IMR-90 (cell line): ENCODE measurements at regions not wholly inside any gene's neighbourhood (a gene's known extent, or its start where the extent isn't known, plus 50 kb on each side); places are given as distances from the start of the nearest gene placed in this dataset.

Source experiments
- ATAC-seq: fragments of 200-7000 bp; cut with Tn5 transposase; 2 replicates; pipeline ENCODE4 v1.9.1; 2020; ENCODE audit warnings: low read depth, mild to moderate bottlenecking, moderate library complexity
- BruUV-seq: library from RNA; stranded (reverse); fragments of 400-500 nt; replicated peaks from 2 replicates; lab custom pipeline; 2021; lab: Mats Ljungman, UMichigan
- CTCF ChIA-PET: fragments of 300-600 bp; formaldehyde crosslinking; extraction: SDS; loops from one replicate; lab custom pipeline; 2021; ENCODE audit warnings: antibody characterized with exemption; lab: Yijun Ruan, JAX
- POLR2A ChIA-PET: fragments of 300-600 bp; sonication (Branson Sonifier 250); formaldehyde crosslinking; loops from one replicate; lab custom pipeline; 2022; ENCODE audit warnings: antibody characterized with exemption; ENCODE audit not compliant: unreplicated experiment; lab: Charles Lee
- DNase-seq: peaks from one replicate; pipeline ENCODE4 v3.0.0; 2013
- H2AFZ ChIP-seq: replicated peaks from 2 replicates; pipeline ENCODE3; 2013; ENCODE audit warnings: low read length, mild to moderate bottlenecking; ENCODE audit not compliant: poor library complexity
- H2AK5ac ChIP-seq: 2 replicates; pipeline ENCODE4 v1.6.1; 2013; ENCODE audit warnings: low read depth, low read length, inconsistent platforms
- H2AK9ac ChIP-seq: replicated peaks from 2 replicates; pipeline ENCODE3; 2013; ENCODE audit warnings: mild to moderate bottlenecking, low read depth, low read length, moderate library complexity; ENCODE audit not compliant: poor library complexity
- H2BK120ac ChIP-seq: 2 replicates; pipeline ENCODE4 v1.6.1; 2013; ENCODE audit warnings: low read depth, low read length, inconsistent platforms
- H2BK15ac ChIP-seq: 3 replicates; pipeline ENCODE4 v1.6.1; 2013; ENCODE audit warnings: low read depth, low read length, inconsistent platforms
- H2BK20ac ChIP-seq: 2 replicates; pipeline ENCODE4 v1.6.1; 2013; ENCODE audit warnings: low read depth, mild to moderate bottlenecking, inconsistent platforms, low read length, moderate library complexity
- H2BK5ac ChIP-seq: 2 replicates; pipeline ENCODE4 v1.6.1; 2013; ENCODE audit warnings: mild to moderate bottlenecking, low read depth, low read length, inconsistent platforms; ENCODE audit not compliant: poor library complexity, severe bottlenecking
- H3K14ac ChIP-seq: replicated peaks from 2 replicates; pipeline ENCODE4 v1.6.1; 2013; ENCODE audit warnings: low read depth, low read length, inconsistent platforms
- H3K18ac ChIP-seq: 2 replicates; pipeline ENCODE4 v1.6.1; 2013; ENCODE audit warnings: low read depth, low read length, control low read depth
- H3K23ac ChIP-seq: 2 replicates; pipeline ENCODE4 v1.6.1; 2013; ENCODE audit warnings: low read depth, low read length, inconsistent platforms
- H3K27ac ChIP-seq: 2 replicates; pipeline ENCODE4 v1.5.1; 2013; ENCODE audit warnings: mild to moderate bottlenecking, control low read depth, low read length; ENCODE audit not compliant: insufficient read depth
- H3K27me3 ChIP-seq: 2 replicates; pipeline ENCODE4 v1.6.1; 2013; ENCODE audit warnings: low read length; ENCODE audit not compliant: control insufficient read depth, insufficient read depth
- H3K36me3 ChIP-seq: 2 replicates; pipeline ENCODE4 v1.6.1; 2013; ENCODE audit warnings: low read length, mixed read lengths; ENCODE audit not compliant: control insufficient read depth, insufficient read depth
- H3K4ac ChIP-seq: 2 replicates; pipeline ENCODE4 v1.6.1; 2013; ENCODE audit warnings: low read depth, low read length, inconsistent platforms
- H3K4me1 ChIP-seq: 2 replicates; pipeline ENCODE4 v1.6.1; 2013; ENCODE audit warnings: low read length, mixed read lengths; ENCODE audit not compliant: control insufficient read depth, insufficient read depth
- H3K4me2 ChIP-seq: 2 replicates; pipeline ENCODE4 v1.6.1; 2013; ENCODE audit warnings: low read depth, mild to moderate bottlenecking, control low read depth, low read length, moderate library complexity
- H3K4me3 ChIP-seq: 2 replicates; pipeline ENCODE4 v1.5.1; 2013; ENCODE audit warnings: low read depth, mild to moderate bottlenecking, control low read depth, low read length, moderate library complexity; ENCODE audit not compliant: insufficient read depth
- H3K56ac ChIP-seq: 2 replicates; pipeline ENCODE4 v1.6.1; 2013; ENCODE audit warnings: low read length, inconsistent platforms; ENCODE audit not compliant: insufficient read depth; ENCODE audit errors: extremely low read depth
- H3K79me1 ChIP-seq, 2 experiments: 2 replicates each; pipeline ENCODE4 v1.6.1; 2013; ENCODE audit warnings: low read length in 2 of 2, inconsistent platforms in 1 of 2, low read depth in 1 of 2
- H3K9ac ChIP-seq: 2 replicates; pipeline ENCODE4 v1.6.1; 2013; ENCODE audit warnings: low read depth, low read length, control low read depth
- H3K9me1 ChIP-seq: 2 replicates; pipeline ENCODE4 v1.6.1; 2013; ENCODE audit warnings: low read length, inconsistent platforms; ENCODE audit not compliant: insufficient read depth
- H3K9me3 ChIP-seq: 2 replicates; pipeline ENCODE4 v1.6.1; 2013; ENCODE audit warnings: low read length; ENCODE audit not compliant: control insufficient read depth, insufficient read depth
- H4K20me1 ChIP-seq: 2 replicates; pipeline ENCODE4 v1.6.1; 2013; ENCODE audit warnings: low read length, inconsistent platforms; ENCODE audit not compliant: insufficient read depth
- H4K5ac ChIP-seq: 2 replicates; pipeline ENCODE4 v1.6.1; 2013; ENCODE audit warnings: mild to moderate bottlenecking, low read depth, low read length, control low read depth
- H4K8ac ChIP-seq, 2 experiments: 2 replicates each; pipeline ENCODE4 v1.6.1; 2013; ENCODE audit warnings: low read depth in 2 of 2, low read length in 2 of 2, control low read depth in 1 of 2, inconsistent platforms in 1 of 2
- H4K91ac ChIP-seq: 2 replicates; pipeline ENCODE4 v1.6.1; 2013; ENCODE audit warnings: low read depth, low read length, inconsistent platforms; ENCODE audit not compliant: insufficient read depth
- BHLHE40 ChIP-seq: fragments of 150-350 bp; IDR thresholded peaks from 2 replicates; pipeline ENCODE4 v1.6.1; 2016; ENCODE audit warnings: mild to moderate bottlenecking, low read depth, low read length
- CEBPB ChIP-seq: IDR thresholded peaks from 2 replicates; pipeline ENCODE4 v1.6.1; 2012; ENCODE audit warnings: low read depth, low read length, improper control_type of control experiment
- CHD1 ChIP-seq: IDR thresholded peaks from 2 replicates; pipeline ENCODE4 v1.6.1; 2012; ENCODE audit warnings: low read depth, low read length, improper control_type of control experiment
- FOS ChIP-seq: fragments of 150-350 bp; IDR thresholded peaks from 2 replicates; pipeline ENCODE4 v1.6.1; 2016; ENCODE audit warnings: low read depth, low read length
- MAFK ChIP-seq: IDR thresholded peaks from 2 replicates; pipeline ENCODE4 v1.6.1; 2012; ENCODE audit warnings: low read depth, low read length, improper control_type of control experiment
- MAZ ChIP-seq: IDR thresholded peaks from 2 replicates; pipeline ENCODE4 v1.6.1; 2012; ENCODE audit warnings: low read depth, mild to moderate bottlenecking, low read length, improper control_type of control experiment, moderate library complexity, borderline replicate concordance
- MXI1 ChIP-seq: IDR thresholded peaks from 2 replicates; pipeline ENCODE4 v1.6.1; 2012; ENCODE audit warnings: low read depth, mild to moderate bottlenecking, low read length, moderate library complexity, borderline replicate concordance
- NFE2L2 ChIP-seq: fragments of 150-350 bp; IDR thresholded peaks from 2 replicates; pipeline ENCODE4 v1.6.1; 2016; ENCODE audit warnings: low read depth, mild to moderate bottlenecking, low read length
- POLR2A ChIP-seq: IDR thresholded peaks from 2 replicates; pipeline ENCODE4 v1.6.1; 2012; ENCODE audit warnings: mild to moderate bottlenecking, low read depth, low read length
- RAD21 ChIP-seq: IDR thresholded peaks from 2 replicates; pipeline ENCODE4 v1.6.1; 2012; ENCODE audit warnings: low read length, improper control_type of control experiment
- RCOR1 ChIP-seq: IDR thresholded peaks from 2 replicates; pipeline ENCODE4 v1.6.1; 2012; ENCODE audit warnings: mild to moderate bottlenecking, low read length, improper control_type of control experiment; ENCODE audit not compliant: insufficient replicate concordance
- RFX5 ChIP-seq: IDR thresholded peaks from 2 replicates; pipeline ENCODE4 v1.8.0; 2012; ENCODE audit warnings: low read depth, mild to moderate bottlenecking, low read length, moderate library complexity
- SMC3 ChIP-seq: fragments of 150-350 bp; IDR thresholded peaks from 2 replicates; pipeline ENCODE4 v1.6.1; 2016; ENCODE audit warnings: low read depth, mild to moderate bottlenecking, antibody characterized with exemption, low read length, moderate library complexity
- WGBS, 2 experiments: methylation state at CpG; one replicate each; pipeline versions ENCODE4 v1.1.5 to v1.1.7; 2013; ENCODE audit warnings: missing lambda C conversion rate in 2 of 2; ENCODE audit not compliant: insufficient read length in 1 of 2; ENCODE audit errors: extremely low coverage in 2 of 2; 5-methylcytosine and 5-hydroxymethylcytosine counted together
- dilution Hi-C: fragments of 300-500 bp; cut with HindIII; formaldehyde crosslinking; loops from one replicate; pipeline ENCODE4 v1.14.3; 2018; ENCODE audit warnings: low sequenced_read_pairs; ENCODE audit not compliant: unreplicated experiment
- in situ Hi-C: fragments of 300-500 bp; cut with MboI; formaldehyde crosslinking; loops from 3 replicates; pipeline ENCODE4 v1.14.3; 2019; ENCODE audit warnings: low sequenced_read_pairs, inconsistent platforms, mixed read lengths
- intact Hi-C: fragments of 100-400 bp; cut with micrococcal nuclease; formaldehyde crosslinking; loops from 2 replicates; pipeline ENCODE4 v1.10.0; 2022
- TF ChIP-seq, protein P1 (sequence below): fragments of 150-350 bp; IDR thresholded peaks from 2 replicates; pipeline ENCODE4 v1.6.1; 2017; ENCODE audit warnings: mild to moderate bottlenecking, antibody characterized with exemption, low read length, low read depth
- TF ChIP-seq, protein P2 (sequence below): conservative IDR thresholded peaks from 2 replicates; pipeline ENCODE4 v1.5.1; 2012; ENCODE audit warnings: mild to moderate bottlenecking, low read depth, low read length, improper control_type of control experiment
- TF ChIP-seq, protein P3 (sequence below): fragments of 150-350 bp; IDR thresholded peaks from 2 replicates; pipeline ENCODE4 v1.6.1; 2016; ENCODE audit warnings: low read depth, mild to moderate bottlenecking, low read length, moderate library complexity, borderline replicate concordance

DNA sequence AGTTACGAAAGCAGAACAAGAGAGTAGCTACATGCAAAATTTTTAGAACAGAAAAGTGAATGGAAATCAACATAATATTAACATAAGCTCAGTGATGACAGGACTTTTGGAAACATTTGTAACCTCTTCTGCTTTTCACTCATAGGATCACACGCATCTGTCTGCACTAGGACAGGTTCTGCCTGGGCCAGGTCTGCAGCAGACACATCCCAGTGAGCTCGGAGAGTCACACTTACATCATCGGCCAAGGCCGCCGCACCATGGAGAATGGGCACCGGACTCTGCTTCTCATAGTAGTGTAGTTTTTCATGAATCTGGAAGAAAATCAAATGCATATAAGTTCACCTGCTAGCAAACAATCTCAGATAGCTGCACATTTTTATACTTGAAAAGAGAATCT is 150.9 kb upstream of the ODAD2 start:
- no peak overlapping the region for H3K4ac ChIP-seq
- no peak overlapping the region for H3K9ac ChIP-seq
- no peak overlapping the region for H2AFZ ChIP-seq
- H4K91ac ChIP-seq: no peak overlapping the region
- H3K36me3 ChIP-seq: no peaks in the 10 kb centered on the region
- H2BK20ac ChIP-seq: no peak overlapping the region
- BruUV-seq: no TSS peak
- dilution Hi-C loops (no loop called here), in situ Hi-C loops (no loop called here), intact Hi-C loops (no loop called here)
- H2BK5ac ChIP-seq: no peak overlapping the region
- no peaks in the 10 kb centered on the region for H3K9me3 ChIP-seq
- H4K5ac ChIP-seq: no peak overlapping the region
- no peaks in the 10 kb centered on the region for H3K79me1 ChIP-seq
- H3K56ac ChIP-seq: no peak overlapping the region
- H2BK15ac ChIP-seq: no peak overlapping the region
- H3K9me1 ChIP-seq: no peaks in the 10 kb centered on the region
- H4K20me1 ChIP-seq: no peaks in the 10 kb centered on the region
- ChIA-PET CTCF (no interaction called here), POLR2A (interaction anchor here (0.5 kb wide), 1 partner anchor 158 kb away, joined by 3 read pairs; no protein-coding TSS in a partner anchor)
- H3K4me1 ChIP-seq: no peaks in the 10 kb centered on the region
- H2BK120ac ChIP-seq: no peak overlapping the region
- no peak overlapping the region for H2AK5ac ChIP-seq
- no peak overlapping the region for H3K4me2 ChIP-seq
- WGBS, 2 experiments: 100% methylated on average over 1 of the region's 7 CpGs; no CpG with 5 or more reads in 1 of the 2 experiments
- H2AK9ac ChIP-seq: no peak overlapping the region
- ATAC-seq: no peak
- no peaks in the 10 kb centered on the region for H3K27me3 ChIP-seq
- no peak overlapping the region for H3K4me3 ChIP-seq
- H3K23ac ChIP-seq: no peak overlapping the region
- no peak overlapping the region for H4K8ac ChIP-seq
- TF ChIP-seq RCOR1: no peak
- TF ChIP-seq, protein P1, sequence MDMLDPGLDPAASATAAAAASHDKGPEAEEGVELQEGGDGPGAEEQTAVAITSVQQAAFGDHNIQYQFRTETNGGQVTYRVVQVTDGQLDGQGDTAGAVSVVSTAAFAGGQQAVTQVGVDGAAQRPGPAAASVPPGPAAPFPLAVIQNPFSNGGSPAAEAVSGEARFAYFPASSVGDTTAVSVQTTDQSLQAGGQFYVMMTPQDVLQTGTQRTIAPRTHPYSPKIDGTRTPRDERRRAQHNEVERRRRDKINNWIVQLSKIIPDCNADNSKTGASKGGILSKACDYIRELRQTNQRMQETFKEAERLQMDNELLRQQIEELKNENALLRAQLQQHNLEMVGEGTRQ: no peak
- TF ChIP-seq, protein P2, sequence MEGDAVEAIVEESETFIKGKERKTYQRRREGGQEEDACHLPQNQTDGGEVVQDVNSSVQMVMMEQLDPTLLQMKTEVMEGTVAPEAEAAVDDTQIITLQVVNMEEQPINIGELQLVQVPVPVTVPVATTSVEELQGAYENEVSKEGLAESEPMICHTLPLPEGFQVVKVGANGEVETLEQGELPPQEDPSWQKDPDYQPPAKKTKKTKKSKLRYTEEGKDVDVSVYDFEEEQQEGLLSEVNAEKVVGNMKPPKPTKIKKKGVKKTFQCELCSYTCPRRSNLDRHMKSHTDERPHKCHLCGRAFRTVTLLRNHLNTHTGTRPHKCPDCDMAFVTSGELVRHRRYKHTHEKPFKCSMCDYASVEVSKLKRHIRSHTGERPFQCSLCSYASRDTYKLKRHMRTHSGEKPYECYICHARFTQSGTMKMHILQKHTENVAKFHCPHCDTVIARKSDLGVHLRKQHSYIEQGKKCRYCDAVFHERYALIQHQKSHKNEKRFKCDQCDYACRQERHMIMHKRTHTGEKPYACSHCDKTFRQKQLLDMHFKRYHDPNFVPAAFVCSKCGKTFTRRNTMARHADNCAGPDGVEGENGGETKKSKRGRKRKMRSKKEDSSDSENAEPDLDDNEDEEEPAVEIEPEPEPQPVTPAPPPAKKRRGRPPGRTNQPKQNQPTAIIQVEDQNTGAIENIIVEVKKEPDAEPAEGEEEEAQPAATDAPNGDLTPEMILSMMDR: no peak
- TF ChIP-seq RFX5: no peak
- TF ChIP-seq MAZ: no peak
- no peak for TF ChIP-seq POLR2A
- no peak for TF ChIP-seq MXI1
- TF ChIP-seq FOS: no peak
- no peak for TF ChIP-seq CEBPB
- TF ChIP-seq NFE2L2: no peak
- TF ChIP-seq MAFK: no peak
- TF ChIP-seq CHD1: no peak
- no peak for TF ChIP-seq SMC3
- no peak for TF ChIP-seq BHLHE40
- TF ChIP-seq, protein P3, sequence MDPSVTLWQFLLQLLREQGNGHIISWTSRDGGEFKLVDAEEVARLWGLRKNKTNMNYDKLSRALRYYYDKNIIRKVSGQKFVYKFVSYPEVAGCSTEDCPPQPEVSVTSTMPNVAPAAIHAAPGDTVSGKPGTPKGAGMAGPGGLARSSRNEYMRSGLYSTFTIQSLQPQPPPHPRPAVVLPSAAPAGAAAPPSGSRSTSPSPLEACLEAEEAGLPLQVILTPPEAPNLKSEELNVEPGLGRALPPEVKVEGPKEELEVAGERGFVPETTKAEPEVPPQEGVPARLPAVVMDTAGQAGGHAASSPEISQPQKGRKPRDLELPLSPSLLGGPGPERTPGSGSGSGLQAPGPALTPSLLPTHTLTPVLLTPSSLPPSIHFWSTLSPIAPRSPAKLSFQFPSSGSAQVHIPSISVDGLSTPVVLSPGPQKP: no peak
- TF ChIP-seq RAD21: no peak
- DNase-seq: no peak
- H3K27ac ChIP-seq: no peak overlapping the region
- H3K18ac ChIP-seq: no peak overlapping the region
- no peak overlapping the region for H3K14ac ChIP-seq
